BLaER1 (cell line): ENCODE measurements at regions not wholly inside any gene's neighbourhood (a gene's known extent, or its start where the extent isn't known, plus 50 kb on each side); places are given as distances from the start of the nearest gene placed in this dataset.

Experiments used
- H3K27ac ChIP-seq: shearing (Covaris generic); formaldehyde crosslinking; 2 replicates; pipeline ENCODE4 v1.8.1; 2022
- H3K27me3 ChIP-seq: shearing (Covaris generic); formaldehyde crosslinking; 2 replicates; pipeline ENCODE4 v1.8.1; 2022
- H3K36me3 ChIP-seq: shearing (Covaris generic); formaldehyde crosslinking; 2 replicates; pipeline ENCODE4 v1.8.1; 2022
- H3K4me1 ChIP-seq: shearing (Covaris generic); formaldehyde crosslinking; 2 replicates; pipeline ENCODE4 v1.8.1; 2022
- H3K4me2 ChIP-seq: shearing (Covaris generic); formaldehyde crosslinking; 2 replicates; pipeline ENCODE4 v1.8.1; 2022
- H3K4me3 ChIP-seq: shearing (Covaris generic); formaldehyde crosslinking; 2 replicates; pipeline ENCODE4 v1.8.1; 2022
- H3K9ac ChIP-seq: shearing (Covaris generic); formaldehyde crosslinking; 2 replicates; pipeline ENCODE4 v1.8.1; 2022
- H3K9me3 ChIP-seq: shearing (Covaris generic); formaldehyde crosslinking; 2 replicates; pipeline ENCODE4 v1.8.1; 2022
- H4K20me1 ChIP-seq: shearing (Covaris generic); formaldehyde crosslinking; 2 replicates; pipeline ENCODE4 v1.8.1; 2022
- Cebpa-rat ChIP-seq: shearing (Covaris generic); IDR thresholded peaks from 2 replicates; pipeline ENCODE4 v1.8.1; 2022

- TF ChIP-seq Cebpa-rat: no peak
- no peaks in the 10 kb centered on the region for H3K27me3 ChIP-seq
- H3K36me3 ChIP-seq: no peaks in the 10 kb centered on the region
- H3K9me3 ChIP-seq: no peaks in the 10 kb centered on the region
- H4K20me1 ChIP-seq: no peaks in the 10 kb centered on the region
- H3K9ac ChIP-seq: no peak overlapping the region
- no peaks in the 10 kb centered on the region for H3K4me1 ChIP-seq
- no peak overlapping the region for H3K4me3 ChIP-seq
- no peak overlapping the region for H3K4me2 ChIP-seq
- no peak overlapping the region for H3K27ac ChIP-seq
Observed at GRCh38 chr3:144375088-144375487, 403.5 kb downstream of the DIPK2A start.

- H3K27ac ChIP-seq: no peak overlapping the region
- H3K4me3 ChIP-seq: no peak overlapping the region
- H4K20me1 ChIP-seq: no peaks in the 10 kb centered on the region
- H3K36me3 ChIP-seq: no peaks in the 10 kb centered on the region
- H3K9ac ChIP-seq: no peak overlapping the region
- no peaks in the 10 kb centered on the region for H3K27me3 ChIP-seq
- no peak overlapping the region for H3K4me2 ChIP-seq
- H3K9me3 ChIP-seq: no peaks in the 10 kb centered on the region
- TF ChIP-seq Cebpa-rat: no peak
- H3K4me1 ChIP-seq: no peaks in the 10 kb centered on the region
Observed at GRCh38 chr3:144380849-144381248, 409.2 kb downstream of the DIPK2A start.

DNA sequence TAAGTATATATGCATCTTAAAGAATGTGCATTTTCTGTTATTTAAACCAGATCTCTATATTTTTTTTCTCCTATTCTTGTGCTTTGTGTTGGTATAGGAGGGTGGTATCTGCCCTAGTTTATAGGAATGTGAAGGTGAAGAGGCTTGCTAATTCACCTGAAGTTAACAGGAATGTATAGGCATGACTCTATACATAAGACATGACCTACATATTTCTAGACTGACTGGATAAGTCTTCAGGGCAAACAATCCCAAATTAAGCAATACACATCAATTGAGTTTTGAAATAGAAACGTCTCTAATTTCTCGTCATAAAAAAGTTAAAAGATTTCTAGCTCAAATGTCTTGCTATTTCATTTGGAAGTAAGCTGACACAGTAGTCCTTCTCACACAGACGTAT lies 410.0 kb downstream of the DIPK2A start:
- no peaks in the 10 kb centered on the region for H3K27me3 ChIP-seq
- no peaks in the 10 kb centered on the region for H3K36me3 ChIP-seq
- H3K4me3 ChIP-seq: no peak overlapping the region
- no peak overlapping the region for H3K9ac ChIP-seq
- no peaks in the 10 kb centered on the region for H3K4me1 ChIP-seq
- H3K27ac ChIP-seq: no peak overlapping the region
- no peak for TF ChIP-seq Cebpa-rat
- H3K9me3 ChIP-seq: no peaks in the 10 kb centered on the region
- no peak overlapping the region for H3K4me2 ChIP-seq
- no peaks in the 10 kb centered on the region for H4K20me1 ChIP-seq

DNA sequence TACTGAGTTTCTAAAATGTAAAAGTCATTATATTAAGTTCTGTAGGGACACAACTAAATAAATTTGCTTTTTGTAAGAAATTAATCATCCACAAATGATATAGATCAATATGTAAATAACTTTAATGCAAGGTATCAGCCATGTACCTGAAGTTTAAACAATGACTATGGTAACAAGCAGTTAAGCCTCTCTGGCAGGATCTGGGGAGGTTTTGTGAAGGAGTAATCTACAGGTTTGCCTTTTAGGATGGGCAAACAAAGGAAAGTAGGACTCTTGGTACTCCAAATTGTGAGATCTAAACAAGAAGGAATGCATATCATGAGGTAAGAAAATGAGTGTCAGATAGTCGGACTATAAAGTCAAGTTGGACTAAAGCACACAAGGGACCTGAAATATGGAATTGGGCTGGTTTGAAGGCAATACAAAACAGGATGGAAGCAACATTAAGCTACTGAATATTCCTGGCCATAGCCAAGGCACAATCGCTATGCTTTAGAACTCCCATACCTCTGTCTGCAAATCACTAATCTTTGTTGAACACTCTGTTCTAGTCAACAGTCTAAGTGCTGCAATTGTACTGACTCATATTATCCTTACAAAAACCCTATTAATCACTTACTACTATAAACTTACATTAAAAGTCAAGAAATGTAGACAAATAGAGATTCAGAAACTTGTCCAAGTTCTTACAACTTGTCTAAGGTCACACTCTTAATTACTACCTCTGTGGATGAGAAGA lies 412.8 kb downstream of the DIPK2A start:
- Histone ChIP-seq H3K9me3 (no peaks in the 10 kb centered on the region), H4K20me1 (no peaks in the 10 kb centered on the region), H3K27ac (no peak overlapping the region), H3K4me1 (no peaks in the 10 kb centered on the region), H3K4me2 (no peak overlapping the region), H3K9ac (no peak overlapping the region), H3K36me3 (no peaks in the 10 kb centered on the region), H3K4me3 (no peak overlapping the region), H3K27me3 (no peaks in the 10 kb centered on the region)
- TF ChIP-seq Cebpa-rat: no peak

DNA sequence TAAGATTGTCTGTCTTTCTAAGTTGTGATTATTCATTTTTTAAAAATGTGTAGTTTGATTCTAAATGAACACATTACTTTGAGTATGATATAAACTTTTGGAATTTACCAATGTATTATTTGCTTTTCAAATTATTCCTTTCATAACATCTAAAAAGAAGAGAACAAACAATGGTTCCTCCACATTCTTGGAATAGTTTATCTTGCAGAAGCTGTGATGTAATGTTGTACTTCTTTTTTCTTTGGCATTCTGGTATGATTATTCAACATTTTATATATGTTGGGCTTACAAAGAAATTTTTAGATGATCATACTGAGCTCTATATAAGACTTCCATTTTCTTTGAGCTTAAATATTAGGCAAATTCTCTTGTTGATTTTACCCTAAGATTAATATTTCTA lies 419.2 kb downstream of the DIPK2A start:
- TF ChIP-seq Cebpa-rat: no peak
- H3K27ac ChIP-seq: no peak overlapping the region
- H3K9ac ChIP-seq: no peak overlapping the region
- H3K27me3 ChIP-seq: no peaks in the 10 kb centered on the region
- no peaks in the 10 kb centered on the region for H3K9me3 ChIP-seq
- no peak overlapping the region for H3K4me3 ChIP-seq
- no peaks in the 10 kb centered on the region for H3K4me1 ChIP-seq
- H4K20me1 ChIP-seq: no peaks in the 10 kb centered on the region
- no peak overlapping the region for H3K4me2 ChIP-seq
- no peaks in the 10 kb centered on the region for H3K36me3 ChIP-seq

- TF ChIP-seq Cebpa-rat: no peak
- H3K4me1 ChIP-seq: no peaks in the 10 kb centered on the region
- no peaks in the 10 kb centered on the region for H3K27me3 ChIP-seq
- no peak overlapping the region for H3K4me2 ChIP-seq
- H3K36me3 ChIP-seq: no peaks in the 10 kb centered on the region
- H3K9ac ChIP-seq: no peak overlapping the region
- no peaks in the 10 kb centered on the region for H4K20me1 ChIP-seq
- H3K4me3 ChIP-seq: no peak overlapping the region
- no peaks in the 10 kb centered on the region for H3K9me3 ChIP-seq
- H3K27ac ChIP-seq: no peak overlapping the region
Observed at GRCh38 chr3:144391236-144391635, 419.6 kb downstream of the DIPK2A start.

DNA sequence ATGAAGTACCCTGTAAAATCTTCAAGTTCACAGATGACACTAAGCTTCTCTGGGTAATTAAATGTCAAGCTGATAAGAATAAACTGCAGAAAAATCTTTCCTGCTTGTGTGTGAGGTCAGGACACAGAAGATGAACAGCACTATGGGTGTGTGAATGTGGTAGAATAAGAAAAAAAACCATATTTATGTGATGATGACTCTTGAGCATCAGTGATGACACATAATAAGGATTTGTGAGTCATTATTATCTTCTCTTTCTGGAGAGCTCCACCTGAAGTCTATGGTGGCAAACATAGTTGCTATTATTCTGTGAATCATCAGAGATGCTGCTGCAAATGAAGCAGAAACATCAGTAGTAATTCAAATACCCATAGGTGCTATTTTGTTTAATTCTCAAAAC lies 422.4 kb downstream of the DIPK2A start:
- Histone ChIP-seq H3K27me3 (no peaks in the 10 kb centered on the region), H3K27ac (no peak overlapping the region), H4K20me1 (no peaks in the 10 kb centered on the region), H3K9me3 (peaks cover 4% of the 10 kb centered on the region; the same call in 1 of the 2 replicates), H3K4me2 (no peak overlapping the region), H3K4me3 (no peak overlapping the region), H3K4me1 (no peaks in the 10 kb centered on the region), H3K9ac (no peak overlapping the region), H3K36me3 (no peaks in the 10 kb centered on the region)
- TF ChIP-seq Cebpa-rat: no peak

GRCh38 chr3:144402430-144402829 lies 430.8 kb downstream of the DIPK2A start:
- H4K20me1 ChIP-seq: no peaks in the 10 kb centered on the region
- H3K27ac ChIP-seq: no peak overlapping the region
- H3K4me1 ChIP-seq: no peaks in the 10 kb centered on the region
- peaks cover under 1% of the 10 kb centered on the region; the same call in 1 of the 2 replicates for H3K9me3 ChIP-seq
- TF ChIP-seq Cebpa-rat: no peak
- no peak overlapping the region for H3K9ac ChIP-seq
- no peaks in the 10 kb centered on the region for H3K36me3 ChIP-seq
- no peaks in the 10 kb centered on the region for H3K27me3 ChIP-seq
- H3K4me2 ChIP-seq: no peak overlapping the region
- H3K4me3 ChIP-seq: no peak overlapping the region

DNA sequence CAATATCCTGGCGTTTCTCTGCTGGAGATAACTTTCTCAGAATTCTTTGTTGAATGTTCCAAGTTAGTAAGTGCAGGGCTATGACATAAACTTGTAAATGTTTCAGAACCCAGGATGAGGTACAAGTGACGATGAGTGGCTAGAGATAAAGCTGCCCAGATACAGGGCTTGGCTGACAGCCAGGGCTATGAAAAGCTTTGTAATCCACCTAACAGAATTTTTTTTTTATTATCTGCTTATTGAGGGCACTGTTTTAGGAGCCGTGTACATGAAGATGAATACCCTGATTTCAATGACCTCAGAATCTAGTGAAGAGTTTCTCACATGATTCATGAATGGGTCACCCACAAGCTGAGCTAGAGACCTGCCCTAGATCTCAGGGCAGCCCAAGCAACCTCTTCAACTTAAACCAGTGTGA lies 431.4 kb downstream of the DIPK2A start:
- no peaks in the 10 kb centered on the region for H3K9me3 ChIP-seq
- no peaks in the 10 kb centered on the region for H3K36me3 ChIP-seq
- H3K4me3 ChIP-seq: no peak overlapping the region
- H3K27ac ChIP-seq: no peak overlapping the region
- no peak for TF ChIP-seq Cebpa-rat
- no peaks in the 10 kb centered on the region for H3K4me1 ChIP-seq
- H3K9ac ChIP-seq: no peak overlapping the region
- no peak overlapping the region for H3K4me2 ChIP-seq
- no peaks in the 10 kb centered on the region for H4K20me1 ChIP-seq
- H3K27me3 ChIP-seq: no peaks in the 10 kb centered on the region

DNA sequence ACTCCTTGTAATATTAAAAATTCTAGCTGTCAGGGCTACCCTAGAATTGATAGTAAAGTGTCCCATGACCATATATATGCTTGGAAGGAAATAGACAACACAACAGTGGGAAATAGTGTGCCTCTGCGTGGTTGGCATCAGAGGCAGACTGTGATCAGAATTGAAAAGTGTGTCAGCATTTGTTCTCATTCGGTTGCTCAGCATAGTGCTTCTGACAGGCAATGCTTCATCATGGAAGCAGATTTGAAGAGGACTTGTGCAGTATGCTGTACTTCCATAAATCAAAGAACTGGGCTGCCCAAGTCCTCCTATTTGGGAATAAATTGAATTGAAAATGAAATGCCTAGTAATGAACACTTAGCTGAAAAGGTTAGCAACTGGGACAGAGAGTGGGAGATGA lies 435.7 kb downstream of the DIPK2A start:
- H3K9me3 ChIP-seq: no peaks in the 10 kb centered on the region
- H3K4me2 ChIP-seq: no peak overlapping the region
- no peaks in the 10 kb centered on the region for H4K20me1 ChIP-seq
- H3K27ac ChIP-seq: no peak overlapping the region
- no peak for TF ChIP-seq Cebpa-rat
- no peak overlapping the region for H3K9ac ChIP-seq
- H3K27me3 ChIP-seq: no peaks in the 10 kb centered on the region
- no peak overlapping the region for H3K4me3 ChIP-seq
- no peaks in the 10 kb centered on the region for H3K4me1 ChIP-seq
- no peaks in the 10 kb centered on the region for H3K36me3 ChIP-seq

DNA sequence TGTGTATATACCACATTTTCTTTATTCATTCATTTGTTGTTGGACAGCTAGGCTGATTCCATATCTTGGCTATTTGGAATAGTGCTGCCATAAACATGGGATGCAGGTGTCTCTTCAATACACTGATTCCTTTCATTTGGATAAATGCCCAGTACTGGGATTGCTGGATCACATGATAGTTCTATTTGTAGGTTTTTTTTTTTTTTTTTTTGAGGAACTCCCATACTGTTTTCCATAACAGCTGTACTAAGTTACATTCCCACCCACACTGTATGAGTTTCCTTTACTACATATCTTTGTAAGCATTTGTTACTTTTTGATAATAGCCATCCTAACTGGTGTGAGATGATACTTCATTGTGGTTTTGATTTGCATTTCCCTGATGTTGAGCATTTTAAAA lies 437.7 kb downstream of the DIPK2A start:
- Histone ChIP-seq H3K4me2 (no peak overlapping the region), H3K27me3 (no peaks in the 10 kb centered on the region), H3K4me1 (no peaks in the 10 kb centered on the region), H3K9me3 (no peaks in the 10 kb centered on the region), H3K27ac (no peak overlapping the region), H4K20me1 (no peaks in the 10 kb centered on the region), H3K36me3 (no peaks in the 10 kb centered on the region), H3K4me3 (no peak overlapping the region), H3K9ac (no peak overlapping the region)
- TF ChIP-seq Cebpa-rat: no peak
